HG02623 (cell line): ENCODE measurements at regions not wholly inside any gene's neighbourhood (a gene's known extent, or its start where the extent isn't known, plus 50 kb on each side); places are given as distances from the start of the nearest gene placed in this dataset.
"Not testable (repeated sequence)": the region's sequence is repeated elsewhere in the genome, so short reads cannot be mapped to it uniquely, and the experiment has no call there.

Source experiments
- ATAC-seq: cut with Tn5 transposase; IDR thresholded peaks from one replicate; pipeline ENCODE4 v1.9.1; 2021; ENCODE audit warnings: moderate library complexity; ENCODE audit not compliant: unreplicated experiment

- no peak for ATAC-seq
Observed at GRCh38 chr9:13457795-13458194, 178.3 kb upstream of the MPDZ start.

- ATAC-seq, result peak; percentile 40
Observed at GRCh38 chr9:13450723-13451122, 171.2 kb upstream of the MPDZ start.

- no peak for ATAC-seq
Observed at GRCh38 chr9:13448482-13448881, 169.0 kb upstream of the MPDZ start.

GRCh38 chr9:13447843-13448422, 168.4 kb upstream of the MPDZ start:
- ATAC-seq, result no peak

- ATAC-seq, result no peak
Observed at GRCh38 chr9:13446938-13447842, 167.7 kb upstream of the MPDZ start.

GRCh38 chr9:13446286-13446937, 166.9 kb upstream of the MPDZ start:
- ATAC-seq, result no peak

GRCh38 chr9:13445103-13445500, 165.6 kb upstream of the MPDZ start:
- no peak for ATAC-seq

- no peak for ATAC-seq
Observed at GRCh38 chr9:13444245-13445102, 165.0 kb upstream of the MPDZ start.

GRCh38 chr9:13443346-13444244, 164.1 kb upstream of the MPDZ start:
- ATAC-seq, result no peak

- ATAC-seq, result no peak
Observed at GRCh38 chr9:13439685-13440476, 160.4 kb upstream of the MPDZ start.

- ATAC-seq, result no peak
Observed at GRCh38 chr9:13437866-13438265, 158.4 kb upstream of the MPDZ start.

GRCh38 chr9:13436591-13436990, 157.1 kb upstream of the MPDZ start:
- no peak for ATAC-seq

GRCh38 chr9:13433453-13433852, 154.0 kb upstream of the MPDZ start:
- ATAC-seq, result not testable (repeated sequence)

- no peak for ATAC-seq
Observed at GRCh38 chr9:13432904-13433303, 153.4 kb upstream of the MPDZ start.

GRCh38 chr9:13431692-13432091, 152.2 kb upstream of the MPDZ start:
- ATAC-seq, result no peak

- no peak for ATAC-seq
Observed at GRCh38 chr9:13431222-13431536, 151.7 kb upstream of the MPDZ start.

- no peak for ATAC-seq
Observed at GRCh38 chr9:13430368-13431221, 151.1 kb upstream of the MPDZ start.
